ENCODE measurements at regions not wholly inside any gene's neighbourhood (a gene's known extent, or its start where the extent isn't known, plus 50 kb on each side); places are given as distances from the start of the nearest gene placed in this dataset.

DNA sequence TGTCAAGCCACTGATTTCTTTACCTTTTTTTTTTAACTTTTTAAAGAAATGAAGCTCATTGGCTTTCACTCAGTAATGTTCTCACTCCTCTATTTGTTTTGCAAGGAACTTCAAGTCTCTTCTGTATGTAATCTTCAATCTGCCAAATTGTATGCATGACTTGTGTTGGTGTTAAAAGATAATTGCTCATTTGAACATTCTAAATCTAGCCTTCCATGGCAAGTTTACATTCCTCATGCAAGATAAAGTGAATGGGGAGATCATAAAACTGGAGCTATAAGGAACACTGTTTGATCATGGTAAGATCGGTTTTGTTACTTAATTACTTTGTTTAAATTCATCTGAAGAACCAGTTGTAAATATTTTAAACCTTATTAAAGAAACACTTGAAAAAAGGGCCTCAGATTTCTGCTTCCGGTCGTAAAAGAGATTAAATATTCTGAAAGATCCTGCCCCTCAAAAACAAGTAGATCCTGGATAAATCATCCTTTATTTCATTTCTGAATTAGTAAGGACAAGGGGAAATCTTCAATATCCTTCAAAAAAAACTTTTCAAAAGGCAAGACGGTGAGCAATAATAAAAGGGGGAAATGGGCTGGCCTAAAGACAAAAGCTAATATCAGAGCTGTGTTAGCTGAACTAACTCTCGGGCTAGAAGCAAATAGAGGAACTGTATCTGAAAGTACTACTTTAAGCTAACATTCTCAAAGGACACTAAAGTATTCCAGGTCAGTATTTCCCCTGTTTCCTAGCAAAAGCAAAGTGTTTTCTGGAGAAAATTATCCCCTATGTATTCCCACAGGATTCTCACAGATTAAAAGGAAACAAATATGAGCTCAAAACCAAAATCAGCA, 107.0 kb upstream of the ATP11B start:
- no peak overlapping the region for H3K4me3 ChIP-seq
- H3K36me3 ChIP-seq (ENCODE audit: control insufficient read depth in 4 of 4, insufficient read depth in 4 of 4, low read length in 4 of 4): no peaks in the 10 kb centered on the region
- no peaks in the 10 kb centered on the region for H3K9me3 ChIP-seq (ENCODE audit: control insufficient read depth in 4 of 4, insufficient read depth in 3 of 4, low read length in 3 of 4)
- H3K27ac ChIP-seq (ENCODE audit: low read depth in 1 of 2, low read length in 1 of 2): no peak overlapping the region
- H3K4me1 ChIP-seq (ENCODE audit: control insufficient read depth in 5 of 5, insufficient read depth in 5 of 5, low read length in 5 of 5): peaks cover 0 to 15% (median 3%) of the 10 kb centered on the region in 5 donors
- peaks cover 0 to 10% (median 0%) of the 10 kb centered on the region in 3 donors for H3K27me3 ChIP-seq (ENCODE audit: control insufficient read depth in 3 of 3, insufficient read depth in 3 of 3, low read length in 2 of 3)
- TF ChIP-seq CTCF (IDR thresholded peaks at IDR 0.05; ENCODE audit: control extremely low read depth, extremely low read depth): no peak
- 43 to 47% methylated on average over 5 of the region's 5 CpGs for WGBS, 2 donors
- no peak for DNase-seq
- no peak for ATAC-seq (ENCODE audit: insufficient read depth, low FRiP score)
- H3K9ac ChIP-seq (ENCODE audit: insufficient read depth in 1 of 2, low read length in 2 of 2): no peak overlapping the region

DNA sequence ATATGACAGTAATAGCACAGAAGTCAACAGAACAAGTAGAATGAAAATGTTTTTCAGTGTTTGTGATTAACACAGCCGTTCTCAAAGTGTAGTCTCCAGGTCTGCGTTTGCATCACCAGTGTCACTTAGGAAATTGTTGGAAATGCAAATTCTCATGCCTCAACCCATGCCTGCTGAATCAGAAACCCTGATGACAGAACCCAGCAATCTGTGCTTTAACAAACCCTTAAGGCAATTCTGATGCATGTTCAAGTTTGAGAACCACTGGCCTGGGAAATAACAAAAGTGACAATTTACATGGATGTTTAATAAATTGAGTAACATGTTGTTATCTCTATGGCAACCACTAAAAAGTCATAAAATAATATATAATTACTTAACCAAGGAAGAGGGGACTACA, 103.1 kb upstream of the ATP11B start:
- peaks cover 0 to 7% (median 0%) of the 10 kb centered on the region in 5 donors for H3K4me1 ChIP-seq (ENCODE audit: control insufficient read depth in 5 of 5, insufficient read depth in 5 of 5, low read length in 5 of 5)
- 71 to 85% methylated on average over 2 of the region's 2 CpGs for WGBS, 2 donors
- no peak for DNase-seq
- no peak overlapping the region for H3K27ac ChIP-seq (ENCODE audit: low read depth in 1 of 2, low read length in 1 of 2)
- no peak for TF ChIP-seq CTCF (IDR thresholded peaks at IDR 0.05; ENCODE audit: control extremely low read depth, extremely low read depth)
- H3K9me3 ChIP-seq (ENCODE audit: control insufficient read depth in 4 of 4, insufficient read depth in 3 of 4, low read length in 3 of 4): no peaks in the 10 kb centered on the region
- no peak overlapping the region for H3K9ac ChIP-seq (ENCODE audit: insufficient read depth in 1 of 2, low read length in 2 of 2)
- H3K27me3 ChIP-seq (ENCODE audit: control insufficient read depth in 3 of 3, insufficient read depth in 3 of 3, low read length in 2 of 3): no peaks in the 10 kb centered on the region
- ATAC-seq (ENCODE audit: insufficient read depth, low FRiP score): no peak
- no peak overlapping the region for H3K4me3 ChIP-seq
- no peaks in the 10 kb centered on the region for H3K36me3 ChIP-seq (ENCODE audit: control insufficient read depth in 4 of 4, insufficient read depth in 4 of 4, low read length in 4 of 4)

DNA sequence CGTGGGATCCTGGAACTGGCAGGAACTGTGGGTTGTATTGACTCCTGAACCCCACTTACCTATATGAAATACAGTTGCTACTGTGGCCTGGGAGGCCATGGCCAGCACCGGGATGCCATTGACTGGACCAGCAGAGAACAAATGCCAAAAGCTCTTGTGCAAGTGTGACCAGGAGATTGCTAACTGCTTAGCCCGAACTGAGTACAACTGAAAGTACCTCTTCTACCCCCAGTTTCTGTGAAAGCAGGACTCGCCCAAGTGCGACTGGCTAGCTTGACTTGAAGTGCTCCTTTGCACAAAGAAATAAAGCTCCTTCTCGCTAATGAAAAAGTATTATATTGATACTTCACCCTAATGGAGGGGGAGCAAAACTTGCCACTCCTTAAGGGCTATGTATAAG, 101.3 kb upstream of the ATP11B start:
- Histone ChIP-seq H3K36me3 (ENCODE audit: control insufficient read depth in 4 of 4, insufficient read depth in 4 of 4, low read length in 4 of 4) (no peaks in the 10 kb centered on the region), H3K4me1 (ENCODE audit: control insufficient read depth in 5 of 5, insufficient read depth in 5 of 5, low read length in 5 of 5) (peaks cover 0 to 5% (median 0%) of the 10 kb centered on the region in 5 donors), H3K9me3 (ENCODE audit: control insufficient read depth in 4 of 4, insufficient read depth in 3 of 4, low read length in 3 of 4) (no peaks in the 10 kb centered on the region), H3K4me3 (no peak overlapping the region), H3K9ac (ENCODE audit: insufficient read depth in 1 of 2, low read length in 2 of 2) (no peak overlapping the region), H3K27me3 (ENCODE audit: control insufficient read depth in 3 of 3, insufficient read depth in 3 of 3, low read length in 2 of 3) (no peaks in the 10 kb centered on the region), H3K27ac (ENCODE audit: low read depth in 1 of 2, low read length in 1 of 2) (no peak overlapping the region)
- TF ChIP-seq CTCF (IDR thresholded peaks at IDR 0.05; ENCODE audit: control extremely low read depth, extremely low read depth): no peak
- no peak for ATAC-seq (ENCODE audit: insufficient read depth, low FRiP score)
- WGBS, 2 donors: 61 to 84% methylated on average over 6 of the region's 6 CpGs
- no peak for DNase-seq
